Hematopoietic multipotent progenitor cell treated with erythropoietin and hydrocortisone succinate and interleukin-3 and kit ligand, for 17 days (in vitro differentiated cells): ENCODE measurements at regions not wholly inside any gene's neighbourhood (a gene's known extent, or its start where the extent isn't known, plus 50 kb on each side); places are given as distances from the start of the nearest gene placed in this dataset.
"Not testable (repeated sequence)": the region's sequence is repeated elsewhere in the genome, so short reads cannot be mapped to it uniquely, and the experiment has no call there.

Source experiments
- DNase-seq: peaks from one replicate; pipeline ENCODE4 v3.0.0-alpha.2; 2015; ENCODE audit warnings: low spot score

DNA sequence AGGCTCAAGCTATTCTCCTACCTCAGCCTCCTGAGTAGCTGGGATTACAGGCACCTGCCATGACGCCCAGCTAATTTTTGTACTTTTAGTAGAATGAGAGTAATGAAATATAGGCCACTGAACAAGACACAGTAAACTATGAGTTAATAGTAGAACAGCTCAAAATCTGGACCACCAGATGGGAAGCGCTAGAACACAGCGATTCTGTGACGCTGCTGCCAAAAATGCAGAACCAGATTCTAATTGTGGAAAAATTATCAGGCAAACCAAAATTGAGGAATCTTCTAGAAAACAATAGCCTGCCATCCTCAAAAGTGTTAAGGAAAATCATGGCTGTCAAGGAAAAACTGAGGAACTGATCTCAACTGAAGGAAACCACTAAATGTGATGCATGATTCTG, 111.4 kb upstream of the TIAM1 start:
- no peak for DNase-seq

DNA sequence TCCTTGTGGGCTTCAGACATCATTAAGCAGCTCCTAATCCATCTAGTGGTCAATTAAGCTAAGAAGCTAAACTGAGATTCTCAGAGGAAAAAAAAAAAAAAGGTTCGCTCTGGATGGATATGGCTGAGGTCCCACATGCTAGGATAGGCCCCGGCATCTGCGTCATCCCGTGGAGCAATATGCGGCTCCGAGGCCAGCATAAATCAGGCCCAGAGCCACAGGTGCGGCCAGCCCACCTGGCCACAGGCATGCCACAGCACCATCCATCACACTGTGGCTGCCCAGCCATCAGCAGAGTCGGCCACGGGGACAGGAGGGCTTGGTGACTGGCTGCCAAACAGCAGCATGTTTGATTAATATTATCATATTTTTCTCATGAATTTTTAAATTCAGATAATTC, 106.9 kb upstream of the TIAM1 start:
- no peak for DNase-seq

DNA sequence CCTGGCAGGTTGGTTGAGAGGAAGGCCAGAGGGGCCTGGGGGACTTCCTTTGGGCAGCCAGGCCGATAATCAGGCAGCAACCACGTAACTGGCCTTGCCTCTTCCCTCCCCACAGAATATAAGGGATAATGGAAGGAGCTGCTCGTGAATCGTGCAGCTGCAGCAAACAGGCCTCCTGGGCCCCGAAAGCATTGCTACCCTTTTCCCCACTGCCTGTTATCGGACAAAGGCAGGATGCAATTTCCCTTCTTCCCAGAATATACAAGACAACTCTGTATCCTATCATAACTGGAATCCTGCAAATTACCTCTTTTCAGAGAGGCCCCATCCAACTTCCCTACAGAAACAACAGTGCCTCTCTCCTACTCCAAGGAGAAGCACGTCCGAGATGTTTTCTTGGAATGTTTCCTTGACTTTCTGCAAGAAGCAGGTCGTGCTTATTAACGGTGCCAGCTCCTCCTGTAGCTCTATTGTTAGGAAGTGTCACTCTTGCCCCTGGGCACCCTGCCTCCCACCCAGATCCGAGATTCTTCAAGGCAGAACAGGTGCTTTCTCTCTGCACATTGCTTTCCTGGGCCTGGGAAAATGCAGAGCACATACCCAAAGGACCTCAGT, 106.0 kb upstream of the TIAM1 start:
- no peak for DNase-seq

DNA sequence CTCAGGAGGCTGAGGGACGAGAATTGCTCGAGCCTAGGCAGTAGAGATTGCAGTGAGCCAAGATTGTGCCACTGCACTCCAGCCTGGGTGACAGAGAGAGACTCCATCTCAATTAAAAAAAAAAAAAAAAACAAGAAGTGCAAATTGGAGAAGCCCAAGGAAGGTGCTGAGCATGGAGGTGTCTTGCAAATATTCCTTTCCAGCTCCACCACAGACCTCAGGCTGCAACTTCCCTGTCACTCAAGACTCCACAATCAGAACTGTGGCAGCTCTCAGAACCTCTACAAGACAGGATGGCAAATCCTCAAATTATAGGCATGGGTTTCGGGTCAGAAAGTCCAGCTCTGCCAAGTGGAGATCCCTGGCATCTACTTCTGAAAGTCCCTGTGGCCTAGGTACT, 104.4 kb upstream of the TIAM1 start:
- no peak for DNase-seq

DNA sequence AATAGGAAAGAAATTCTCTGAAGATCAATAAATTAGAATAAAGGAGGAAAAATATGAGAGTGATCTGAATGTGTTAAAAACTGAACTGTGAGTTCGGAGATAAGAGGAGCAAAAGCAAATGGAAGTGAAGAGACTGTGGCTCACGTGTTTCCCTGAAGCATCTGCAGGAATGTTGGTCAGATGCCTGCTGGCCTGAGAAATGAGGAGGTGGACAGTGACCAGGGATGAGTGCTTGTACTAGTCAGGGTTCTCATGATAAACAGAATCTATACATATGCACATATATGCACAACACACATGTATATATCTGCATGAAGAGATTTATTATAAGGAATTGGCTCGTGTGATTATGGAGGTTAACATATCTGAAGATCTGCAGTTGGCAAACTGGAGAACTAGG, 103.4 kb upstream of the TIAM1 start:
- DNase-seq, result no peak

DNA sequence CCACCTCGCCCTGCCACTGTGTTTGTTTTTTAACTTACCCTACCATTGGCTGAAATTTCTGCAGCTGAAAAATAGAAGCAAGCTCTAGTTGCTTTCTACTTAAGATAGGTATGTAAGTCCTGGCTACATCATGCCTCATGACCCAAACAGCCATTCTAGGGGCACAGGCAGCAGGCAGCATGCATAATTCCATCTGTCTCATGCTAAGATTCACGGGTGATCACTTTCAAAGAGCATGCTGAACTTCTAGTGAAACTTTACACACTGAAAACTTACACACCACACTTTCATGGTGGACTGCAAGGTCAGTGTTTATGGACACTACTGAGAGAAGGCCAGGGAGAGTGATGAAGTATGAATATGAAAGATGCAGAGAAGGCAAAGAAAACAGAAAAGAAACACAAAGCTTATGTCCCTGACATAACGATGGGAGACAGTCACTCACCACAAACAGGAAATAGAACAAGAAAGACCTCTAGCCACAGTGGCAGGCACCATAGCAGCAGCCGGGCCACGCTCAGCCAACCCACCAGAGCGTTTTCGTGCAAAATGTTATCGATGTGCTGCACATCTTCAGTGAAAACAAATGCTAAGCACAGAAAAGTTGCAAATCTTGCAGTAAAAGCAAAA, 102.3 kb upstream of the TIAM1 start:
- DNase-seq, result no peak

DNA sequence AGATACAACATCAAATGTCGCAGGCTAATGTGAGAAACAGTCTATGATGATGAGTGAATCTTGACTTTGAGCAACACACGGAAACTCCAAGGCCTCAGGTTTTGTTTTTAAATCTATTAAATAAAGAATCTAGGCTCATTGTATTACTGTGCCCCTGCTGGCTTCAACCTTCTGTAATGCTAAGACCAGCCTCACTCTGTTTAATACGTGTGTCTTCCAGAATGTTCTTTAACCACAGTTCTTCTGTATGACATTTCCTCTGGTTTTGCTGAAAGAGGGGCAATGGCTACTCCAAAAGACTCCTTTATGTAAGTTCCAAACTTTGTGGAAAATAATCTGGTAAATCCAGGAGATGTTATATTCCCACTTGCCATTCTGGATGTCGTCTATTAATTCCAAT, 101.1 kb upstream of the TIAM1 start:
- DNase-seq, result no peak

DNA sequence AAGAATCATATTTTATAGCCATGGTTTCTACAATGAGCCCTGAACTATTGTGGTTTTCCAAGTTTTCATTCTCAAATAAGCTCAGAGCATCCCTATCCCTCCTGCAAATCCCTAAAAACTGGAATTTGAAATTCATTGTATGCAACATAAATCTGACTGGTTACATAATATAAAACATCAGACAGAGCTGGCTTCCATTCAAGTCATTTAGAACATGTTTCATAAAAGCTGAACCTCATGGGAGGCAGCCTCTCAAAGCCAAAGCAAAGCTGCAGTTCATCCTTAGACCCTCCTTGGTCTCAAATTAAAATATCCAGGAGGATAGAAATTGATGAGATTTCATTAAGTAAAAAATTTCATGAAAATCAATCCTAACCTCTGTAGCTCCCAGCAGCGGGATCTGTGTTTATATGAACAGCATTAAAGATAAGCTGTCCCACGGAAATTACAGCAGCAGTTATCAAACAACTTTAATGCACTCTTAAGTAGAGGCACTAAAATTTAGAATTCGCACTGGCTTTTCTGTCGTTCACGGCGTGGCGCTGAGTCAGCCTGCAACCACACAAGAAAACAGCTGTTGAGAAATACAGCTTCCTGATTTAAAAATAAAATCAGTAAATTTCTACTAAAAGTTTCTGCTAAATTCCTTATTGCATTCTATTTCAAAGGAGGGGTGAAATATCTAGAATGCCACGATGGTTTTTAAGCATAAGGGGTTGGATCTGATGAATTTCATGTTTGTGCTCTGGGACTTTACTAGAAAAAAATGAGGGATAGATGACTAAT, 99.9 kb upstream of the TIAM1 start:
- no peak for DNase-seq

DNA sequence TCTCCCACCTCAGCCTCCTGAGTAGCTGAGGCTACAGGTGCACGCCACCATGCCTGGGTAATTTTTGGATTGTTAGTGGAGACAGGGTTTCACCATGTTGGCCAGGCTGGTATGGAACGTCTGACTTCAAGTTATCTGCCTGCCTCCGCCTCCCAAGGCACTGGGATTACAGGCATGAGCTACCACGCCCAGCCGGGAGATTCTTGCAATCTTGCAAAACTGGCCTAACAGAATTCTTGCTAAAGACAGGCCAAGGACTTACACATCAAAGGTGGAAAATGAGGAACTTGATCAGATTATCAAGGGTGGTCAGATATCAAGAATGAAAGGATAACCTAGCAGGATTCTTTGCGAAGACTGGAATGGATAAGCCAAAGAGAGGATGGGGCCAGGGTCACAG, 98.3 kb upstream of the TIAM1 start:
- DNase-seq, result no peak

DNA sequence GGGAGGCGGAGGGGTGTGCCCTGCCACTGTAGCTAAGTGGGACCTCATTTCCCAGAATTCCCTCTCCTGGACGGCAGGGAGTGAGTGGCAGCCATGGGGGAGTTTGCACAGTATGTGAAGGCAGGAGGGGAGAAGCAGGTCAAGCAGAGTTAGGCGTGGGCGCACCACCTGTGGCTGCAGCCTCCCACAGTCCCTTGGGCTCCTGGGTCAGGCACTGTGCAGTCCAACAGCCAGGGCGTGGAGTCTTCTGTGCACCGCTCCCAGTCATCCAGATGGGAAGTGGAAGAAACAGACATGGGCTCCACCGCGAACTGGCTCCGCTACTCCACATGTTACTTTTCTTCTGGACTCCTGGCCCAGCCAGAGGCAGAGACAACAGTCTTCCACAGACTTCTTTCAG, 85.4 kb upstream of the TIAM1 start:
- no peak for DNase-seq

DNA sequence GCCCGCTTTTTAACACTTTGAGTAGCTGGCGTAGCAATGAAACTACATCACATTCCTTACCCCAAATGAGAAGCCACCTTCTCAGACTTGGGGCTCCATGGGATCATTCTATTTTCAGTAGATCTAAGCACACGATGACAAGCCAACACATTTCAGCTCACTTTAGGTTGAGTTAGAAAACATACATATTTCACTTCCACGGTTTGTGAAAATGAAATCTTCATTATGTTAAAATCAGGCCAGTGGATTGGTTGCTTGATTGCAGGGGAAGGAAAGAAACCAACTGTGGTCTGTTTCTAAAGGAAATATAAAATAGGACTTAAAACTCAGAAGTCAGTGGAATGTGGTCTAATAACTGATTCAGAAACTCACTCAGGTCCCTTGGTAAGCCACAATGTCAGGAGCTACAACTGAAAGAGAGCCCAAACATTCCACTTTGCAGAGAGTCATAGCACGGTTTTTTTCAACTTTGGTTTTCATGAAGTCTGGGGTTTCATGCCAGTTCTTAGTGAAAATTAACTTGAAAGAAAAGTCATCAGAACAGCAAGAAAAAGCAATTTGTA, 82.3 kb upstream of the TIAM1 start:
- DNase-seq, result no peak

DNA sequence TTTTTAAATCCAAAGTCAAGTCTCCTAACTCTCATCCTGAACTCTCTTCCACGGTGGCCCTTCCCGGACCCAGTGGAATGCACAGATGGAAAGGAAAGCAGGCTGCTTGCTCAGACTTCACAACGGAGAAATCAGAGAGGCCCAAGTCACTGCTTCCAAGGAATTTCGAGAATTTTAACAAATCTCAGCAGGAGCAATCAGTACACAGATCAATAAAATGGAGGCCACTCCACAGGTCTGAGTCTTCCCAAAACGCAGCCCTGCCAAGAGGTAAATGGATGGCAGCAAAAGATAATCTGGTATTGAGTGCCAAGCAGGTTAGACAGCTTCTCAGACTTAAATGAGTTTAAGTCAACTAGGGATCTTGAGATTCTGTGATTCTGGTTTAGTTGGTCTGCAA, 81.1 kb upstream of the TIAM1 start:
- DNase-seq, result no peak

DNA sequence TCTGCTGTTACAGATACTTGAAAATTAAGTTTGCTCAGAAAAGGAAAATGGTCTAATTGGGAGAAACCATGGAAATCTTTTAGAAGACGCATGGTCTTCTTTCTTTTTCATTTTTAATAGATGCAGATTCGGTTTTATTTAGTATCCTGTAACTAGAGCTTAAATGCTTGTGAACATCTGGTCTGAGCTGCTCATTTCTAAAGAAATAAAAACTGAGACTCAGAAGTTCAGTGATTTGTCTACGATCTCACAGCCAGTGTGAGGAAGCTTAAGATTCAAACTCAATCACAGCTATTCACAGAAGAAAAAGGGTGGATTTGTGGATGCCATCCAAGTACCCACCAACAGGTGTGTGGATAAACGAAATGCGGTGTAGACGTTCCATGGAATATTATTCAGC, 80.0 kb upstream of the TIAM1 start:
- no peak for DNase-seq

DNA sequence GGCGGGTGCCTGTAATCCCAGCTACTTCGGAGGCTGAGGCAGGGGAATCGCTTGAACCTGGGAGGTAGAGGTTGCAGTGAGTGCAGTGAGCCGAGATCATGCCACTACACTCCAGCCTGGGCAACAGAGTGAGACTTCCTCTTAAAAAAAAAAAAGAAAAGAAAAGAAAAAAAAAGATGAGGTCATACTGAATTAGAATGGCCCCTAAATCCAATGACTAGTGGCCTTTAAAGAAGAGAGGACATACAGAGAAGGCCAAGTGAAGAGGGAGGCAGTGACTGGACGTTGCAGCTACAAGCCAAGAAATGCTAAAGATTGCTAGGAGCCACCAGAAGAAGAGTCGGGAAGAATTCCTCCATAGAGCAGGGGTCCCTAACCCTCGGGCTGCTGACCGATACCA, 76.9 kb upstream of the TIAM1 start:
- DNase-seq, result no peak

DNA sequence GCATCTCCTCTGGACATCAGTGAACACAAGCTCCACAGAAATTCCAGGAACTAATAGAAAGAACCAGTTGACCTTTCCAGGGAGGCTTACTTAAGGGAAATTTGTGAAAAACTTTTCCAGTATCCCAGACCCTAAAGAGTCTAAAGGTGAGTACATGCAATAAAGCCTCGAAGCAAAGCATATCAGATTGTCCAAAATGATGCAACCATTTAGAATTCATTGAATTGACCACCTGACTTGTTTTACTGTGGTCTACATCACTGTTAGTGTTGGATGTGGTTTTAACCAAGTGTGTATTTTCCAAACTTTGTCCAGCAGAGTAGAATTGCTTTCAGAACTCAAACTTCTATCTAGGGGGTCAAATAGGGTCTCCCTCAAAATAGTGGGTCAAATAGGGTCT, 76.3 kb upstream of the TIAM1 start:
- DNase-seq, result no peak

DNA sequence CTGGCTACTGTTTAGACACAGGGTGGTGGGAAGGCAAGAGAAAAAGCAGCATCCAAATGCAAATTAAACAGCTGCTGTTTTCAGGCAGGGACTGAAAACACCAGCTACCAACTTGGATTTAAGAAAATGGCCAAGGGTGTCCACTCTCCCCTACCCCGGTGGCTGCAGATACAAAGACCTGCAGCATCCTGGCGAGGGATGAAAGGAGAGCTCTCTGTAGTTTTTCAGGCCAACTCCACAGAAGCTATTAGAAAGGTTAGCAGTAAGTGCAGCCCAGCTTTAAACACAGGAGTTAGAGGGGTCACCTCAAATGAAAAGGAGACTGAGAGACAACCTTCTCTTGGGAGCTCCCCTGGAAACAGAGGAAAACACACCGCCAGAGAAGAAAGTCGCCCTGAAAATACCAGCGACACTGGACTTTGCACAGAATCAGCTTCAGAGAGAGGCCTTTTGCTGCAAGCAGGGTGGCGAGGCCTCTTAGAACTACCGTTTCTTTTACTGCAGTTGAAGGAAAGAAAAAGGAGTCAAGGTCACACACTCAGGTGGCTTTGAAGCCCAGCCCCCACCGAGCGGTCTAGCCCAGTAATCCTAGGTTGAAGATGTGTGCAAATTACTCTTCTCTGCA, 74.4 kb upstream of the TIAM1 start:
- DNase-seq, result no peak

DNA sequence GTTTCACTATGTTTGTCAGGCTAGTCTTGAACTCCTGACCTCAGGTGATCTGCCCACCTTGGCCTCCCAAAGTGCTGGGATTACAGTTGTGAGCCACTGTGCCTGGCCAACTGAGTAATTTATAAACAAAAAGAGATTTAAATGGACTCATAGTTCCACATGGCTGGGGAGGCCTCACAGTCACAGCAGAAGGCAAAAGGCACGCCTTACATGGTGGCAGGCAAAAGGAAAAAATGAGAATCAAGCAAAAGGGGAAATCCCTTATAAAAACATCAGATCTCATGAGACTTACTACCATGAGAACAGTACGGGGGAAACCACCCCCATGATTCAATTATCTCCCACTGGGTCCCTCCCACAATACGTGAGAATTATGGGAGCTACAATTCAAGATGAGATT, 73.2 kb upstream of the TIAM1 start:
- DNase-seq, result not testable (repeated sequence)

DNA sequence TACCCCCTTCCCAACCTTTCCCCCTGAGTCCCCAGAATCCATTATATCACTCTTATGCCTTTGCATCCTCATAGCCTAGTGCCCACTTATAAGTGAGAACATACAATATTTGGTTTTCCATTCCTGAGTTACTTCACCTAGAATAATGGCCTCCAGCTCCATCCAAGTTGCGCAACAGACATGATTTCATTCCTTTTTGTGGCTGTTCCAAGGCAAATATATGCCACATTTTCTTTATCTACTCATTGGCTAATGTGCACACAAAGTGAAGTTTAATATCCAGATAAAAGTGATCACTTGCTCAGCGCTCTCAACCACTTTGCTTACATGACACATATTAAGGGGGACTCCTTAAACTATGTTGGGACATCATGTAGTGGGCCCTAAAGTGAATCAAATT, 72.4 kb upstream of the TIAM1 start:
- DNase-seq, result no peak

DNA sequence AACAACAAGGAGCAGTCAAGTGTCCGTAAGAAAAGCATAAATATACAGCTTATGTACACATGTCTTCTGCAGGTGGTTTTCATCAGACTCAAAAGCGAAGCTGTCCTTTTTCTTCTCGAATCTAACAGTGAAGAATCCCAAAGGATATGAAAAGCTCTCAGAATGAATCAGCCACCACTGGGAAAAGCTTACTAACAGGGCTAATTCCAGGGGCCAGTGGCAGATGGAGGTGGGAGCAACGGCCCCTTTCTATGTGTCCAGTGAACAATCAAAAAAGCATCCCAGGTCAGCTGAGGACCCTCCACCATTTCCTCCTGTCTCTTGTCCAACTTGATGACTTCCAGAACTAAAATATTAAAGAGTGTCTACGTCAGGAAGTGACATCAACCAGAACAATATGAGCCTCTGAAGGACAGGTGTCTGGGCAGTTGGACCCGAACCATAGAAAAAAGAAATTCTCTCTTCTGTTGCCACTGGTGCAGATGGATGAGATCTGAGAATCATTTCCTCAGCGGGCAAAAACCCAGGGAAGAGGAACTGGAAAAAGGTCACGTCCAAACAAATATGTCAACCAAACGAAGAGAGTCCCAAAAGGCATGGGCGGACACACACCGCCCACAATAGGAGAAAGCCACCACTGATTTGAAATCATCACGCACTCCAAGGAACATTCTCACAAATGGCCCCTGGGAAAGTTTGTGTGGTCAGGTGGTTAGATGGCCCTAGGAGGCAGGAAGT, 70.4 kb upstream of the TIAM1 start:
- no peak for DNase-seq

DNA sequence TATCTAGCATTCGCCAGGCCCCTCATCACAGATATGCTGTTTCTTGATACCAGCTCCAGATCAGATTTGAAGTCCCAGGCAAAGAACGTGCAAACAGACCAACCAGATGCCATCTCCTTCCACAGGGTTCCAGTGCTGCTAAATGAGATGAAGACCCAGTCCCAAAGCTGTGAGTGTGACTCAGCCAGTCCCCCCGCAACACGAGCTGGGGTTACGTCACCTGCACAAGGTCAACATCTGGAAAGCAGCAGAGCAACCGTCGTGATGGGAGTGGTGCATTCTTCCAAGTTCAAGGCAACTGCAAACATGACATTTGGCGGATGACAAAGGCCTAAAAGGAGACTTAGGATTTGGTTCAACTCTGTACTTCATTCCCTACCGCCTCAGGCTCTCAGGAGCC, 69.6 kb upstream of the TIAM1 start:
- no peak for DNase-seq

DNA sequence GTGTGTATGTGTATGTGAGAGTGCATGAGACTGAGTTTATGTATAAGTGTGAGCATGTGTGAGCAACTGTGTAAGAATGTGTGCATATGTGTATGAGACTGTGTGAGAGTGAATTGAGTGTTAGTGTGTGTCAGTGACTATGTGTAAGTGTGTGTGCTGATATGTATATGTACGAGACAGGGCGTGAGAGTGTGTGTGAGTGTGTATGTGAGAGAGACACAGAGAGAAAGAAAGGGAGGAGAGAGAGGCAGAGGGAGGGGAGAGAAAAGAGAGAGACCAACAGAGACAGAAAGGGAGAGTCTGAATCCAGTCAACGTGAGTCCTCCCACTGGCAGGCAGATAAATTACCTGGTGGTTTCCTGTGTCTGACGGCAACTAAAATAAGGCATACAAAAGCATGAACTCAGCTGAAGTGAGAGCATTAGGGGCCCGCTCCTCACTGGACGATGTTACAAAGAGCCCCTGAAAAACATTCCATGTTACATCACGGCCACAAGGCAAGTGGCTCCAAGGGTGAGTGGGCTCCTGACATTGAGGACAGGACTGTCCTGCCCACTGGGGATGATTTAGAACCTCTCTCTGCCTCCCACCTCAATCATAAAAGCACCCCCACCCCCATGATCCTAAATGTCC, 66.6 kb upstream of the TIAM1 start:
- DNase-seq, result no peak
